Activated CD4-positive, alpha-beta T cell treated with anti-CD3 and anti-CD28 coated beads for 48 hours (primary cell): ENCODE measurements at regions not wholly inside any gene's neighbourhood (a gene's known extent, or its start where the extent isn't known, plus 50 kb on each side); places are given as distances from the start of the nearest gene placed in this dataset.

Source experiments
- DNase-seq: peaks from one replicate; pipeline ENCODE4 v3.0.0-alpha.2; 2020

DNA sequence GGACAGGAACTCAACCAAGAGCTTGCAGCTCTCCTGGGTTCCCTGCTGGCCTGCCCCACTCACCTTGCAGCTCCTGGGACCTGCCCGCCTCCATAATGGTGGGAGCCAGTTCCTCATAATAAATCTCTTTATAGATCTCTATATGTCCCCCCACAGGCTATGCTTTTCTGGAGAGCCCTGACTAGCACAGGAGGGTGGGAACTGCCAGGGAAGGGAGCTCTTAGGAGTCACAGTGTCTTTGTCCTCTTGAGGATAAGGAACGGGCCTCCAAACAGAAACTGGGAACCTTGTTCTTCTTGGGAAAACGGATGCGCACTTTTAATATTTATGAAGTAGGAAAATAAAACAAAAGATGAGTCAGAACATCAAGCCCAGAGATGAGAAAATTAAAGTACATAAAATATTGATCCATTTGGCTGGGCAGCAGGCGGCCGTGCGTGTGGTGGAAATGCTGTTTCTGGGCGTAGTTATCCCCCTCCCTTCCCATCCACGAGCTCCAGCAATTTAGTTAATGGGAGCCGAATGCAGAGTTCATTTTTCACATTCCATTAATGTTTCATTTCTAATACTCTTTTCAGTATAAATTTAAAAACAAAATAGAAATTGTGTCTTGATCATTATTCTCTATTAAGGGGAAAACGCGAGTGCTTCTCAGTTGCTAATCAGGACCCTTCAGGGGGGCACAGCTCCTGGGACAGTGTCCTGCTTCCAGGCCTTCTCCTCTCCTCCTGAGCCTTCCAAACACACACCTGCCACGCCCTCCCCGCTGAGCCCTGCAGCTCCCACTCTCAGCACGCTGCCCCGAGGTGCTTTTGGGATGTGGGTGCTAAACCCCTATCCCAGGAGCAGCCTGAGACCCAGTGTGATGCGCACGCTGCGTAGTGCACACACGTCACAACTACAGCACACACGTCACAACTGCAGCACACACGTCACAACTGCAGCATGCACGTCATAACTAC, 323.3 kb upstream of the AJAP1 start:
- DNase-seq, result no peak

DNA sequence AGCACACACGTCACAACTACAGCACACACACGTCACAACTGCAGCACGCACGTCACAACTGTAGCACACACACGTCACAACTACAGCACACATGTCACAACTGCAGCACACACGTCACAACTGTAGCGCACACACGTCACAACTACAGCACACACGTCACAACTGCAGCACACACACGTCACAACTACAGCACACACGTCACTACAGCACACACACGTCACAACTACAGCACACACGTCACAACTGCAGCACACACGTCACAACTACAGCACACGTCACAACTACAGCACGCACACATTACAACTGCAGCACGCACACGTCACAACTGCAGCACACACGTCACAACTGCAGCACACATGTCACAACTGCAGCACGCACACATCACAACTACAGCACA, 322.6 kb upstream of the AJAP1 start:
- DNase-seq, result no peak

- no peak for DNase-seq
Observed at GRCh38 chr1:4336507-4336906, 317.9 kb upstream of the AJAP1 start.

- no peak for DNase-seq
Observed at GRCh38 chr1:4341421-4341820, 313.0 kb upstream of the AJAP1 start.

GRCh38 chr1:4344065-4344732, 310.2 kb upstream of the AJAP1 start:
- no peak for DNase-seq

- DNase-seq, result no peak
Observed at GRCh38 chr1:4345094-4345493, 309.3 kb upstream of the AJAP1 start.

GRCh38 chr1:4346131-4346530, 308.3 kb upstream of the AJAP1 start:
- no peak for DNase-seq

- no peak for DNase-seq
Observed at GRCh38 chr1:4351453-4351852, 303.0 kb upstream of the AJAP1 start.

GRCh38 chr1:4353090-4353856, 301.1 kb upstream of the AJAP1 start:
- DNase-seq, result no peak

GRCh38 chr1:4355839-4356238, 298.6 kb upstream of the AJAP1 start:
- no peak for DNase-seq

DNA sequence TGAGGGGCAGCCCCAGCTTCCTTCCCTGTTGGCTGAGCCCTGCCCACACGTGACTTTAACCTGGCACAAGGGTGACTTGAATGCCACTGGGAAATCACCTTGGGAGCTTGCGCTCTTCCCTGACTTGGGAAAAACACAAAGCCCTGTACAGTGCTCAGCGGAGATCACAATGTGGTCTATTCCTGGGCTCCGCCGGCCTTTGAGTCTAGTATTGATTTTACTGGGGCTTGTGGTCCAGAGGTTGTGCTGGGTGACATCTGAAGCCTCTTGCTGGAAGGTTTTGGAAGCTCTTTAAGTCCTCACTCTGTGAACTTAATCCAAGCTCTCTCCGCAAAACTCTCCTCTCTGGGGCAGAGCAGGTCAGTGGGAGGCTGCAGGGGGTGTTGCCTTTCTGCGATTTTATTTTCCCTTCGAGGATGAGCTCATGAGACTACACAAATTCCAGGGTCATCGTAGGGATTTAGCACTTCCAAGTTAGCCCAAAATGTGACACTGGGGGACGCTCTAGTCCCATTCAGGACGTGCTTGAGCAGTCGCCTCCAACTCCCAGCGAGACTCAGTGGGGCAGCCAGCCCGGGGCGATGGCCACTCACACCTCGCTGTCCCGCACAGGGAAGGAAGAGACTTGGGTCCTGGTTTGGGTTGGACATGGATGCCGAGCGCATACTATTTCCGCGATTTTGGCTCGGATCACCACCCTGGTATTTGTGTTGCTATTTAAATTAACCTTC, 291.9 kb upstream of the AJAP1 start:
- no peak for DNase-seq

DNA sequence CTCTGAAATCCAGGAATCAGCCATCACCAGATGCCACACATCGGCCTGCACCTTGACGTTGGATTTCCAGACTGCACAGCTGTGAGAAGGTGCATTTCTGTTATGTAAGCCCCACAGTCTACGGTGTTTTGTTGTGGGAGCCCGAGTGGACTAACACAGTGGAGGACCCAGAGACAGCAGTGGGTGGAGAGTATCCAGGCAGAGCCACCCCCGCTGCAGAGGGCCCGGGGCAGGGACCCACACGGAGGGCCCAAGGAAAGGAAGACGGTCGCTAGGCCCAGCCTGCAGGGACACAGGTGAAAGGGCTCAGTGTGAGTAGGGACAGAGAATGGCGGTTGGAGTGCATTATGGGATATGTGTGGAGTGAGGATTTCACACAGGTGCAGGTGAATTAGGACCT, 288.3 kb upstream of the AJAP1 start:
- DNase-seq, result no peak

GRCh38 chr1:4367230-4367777, 287.1 kb upstream of the AJAP1 start:
- DNase-seq, result no peak

- no peak for DNase-seq
Observed at GRCh38 chr1:4369335-4369734, 285.1 kb upstream of the AJAP1 start.

GRCh38 chr1:4371849-4372248, 282.6 kb upstream of the AJAP1 start:
- no peak for DNase-seq

GRCh38 chr1:4375812-4376211, 278.6 kb upstream of the AJAP1 start:
- no peak for DNase-seq

- peak; percentile 4 for DNase-seq
Observed at GRCh38 chr1:4379451-4380175, 274.8 kb upstream of the AJAP1 start.

DNA sequence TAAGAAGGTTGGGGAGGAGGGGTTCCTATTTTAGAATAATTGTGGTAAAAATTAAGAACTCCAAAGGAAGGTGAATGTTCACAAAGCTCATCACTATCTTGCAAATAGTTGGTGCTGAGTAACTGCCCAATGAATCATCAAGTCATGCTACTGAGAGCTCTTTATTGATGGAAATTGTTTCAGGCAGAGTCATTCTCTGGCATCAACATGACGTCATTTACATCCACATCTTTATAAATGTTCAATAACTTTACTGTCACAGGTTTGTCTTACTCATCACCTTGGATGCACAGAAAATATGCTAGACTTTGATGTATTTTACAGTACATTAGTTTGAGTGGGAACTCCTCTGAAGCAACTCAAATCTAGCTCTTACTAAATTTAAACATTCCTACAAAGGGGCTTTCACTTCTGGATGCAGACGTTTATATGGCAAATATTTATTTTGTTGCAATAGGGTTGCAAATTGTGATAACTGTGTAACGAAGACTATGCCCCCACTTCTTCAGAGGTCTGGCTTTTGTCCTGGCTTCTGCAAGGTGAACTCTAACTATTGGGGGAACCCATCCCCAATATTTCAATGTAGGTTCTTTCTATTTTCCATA, 273.7 kb upstream of the AJAP1 start:
- no peak for DNase-seq

DNA sequence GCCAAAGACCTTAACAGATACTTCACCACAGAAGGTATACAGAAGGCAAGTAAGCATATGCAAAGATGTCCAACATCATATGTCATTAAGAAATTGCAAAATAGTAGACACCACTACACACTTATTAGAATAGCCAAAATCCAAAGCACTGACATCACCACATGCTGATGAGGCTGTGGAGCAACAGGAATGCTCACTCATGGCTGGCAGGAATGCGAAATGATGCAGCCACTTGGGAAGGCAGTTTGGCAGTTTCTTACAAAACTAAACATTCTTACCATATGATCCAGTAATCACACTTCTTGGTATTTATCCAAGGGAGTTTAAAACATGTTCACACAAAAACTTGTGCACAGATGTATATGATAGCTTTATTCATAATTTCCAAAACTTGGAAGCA, 261.2 kb upstream of the AJAP1 start:
- DNase-seq, result no peak

GRCh38 chr1:4394366-4394765, 260.0 kb upstream of the AJAP1 start:
- DNase-seq, result no peak

DNA sequence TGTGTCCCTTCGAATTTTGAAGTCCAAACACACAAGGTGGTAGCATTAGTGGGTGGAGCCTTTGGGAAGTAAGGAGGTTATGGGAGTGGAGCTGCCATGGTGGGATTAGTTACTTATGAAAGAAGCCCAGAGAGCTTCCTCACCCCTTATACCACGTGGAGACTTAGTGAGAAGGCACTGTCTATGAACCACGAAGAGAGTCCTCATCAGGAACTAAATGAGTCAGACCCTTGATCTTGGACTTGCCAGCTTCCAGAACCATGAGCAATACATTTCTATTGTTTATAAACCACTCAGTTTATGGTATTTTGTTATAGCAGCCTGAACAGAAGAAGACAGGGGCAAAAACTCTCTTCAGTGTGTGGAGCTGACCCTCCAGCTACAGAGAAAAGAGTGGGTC, 259.3 kb upstream of the AJAP1 start:
- no peak for DNase-seq
